ENCODE measurements at regions not wholly inside any gene's neighbourhood (a gene's known extent, or its start where the extent isn't known, plus 50 kb on each side); places are given as distances from the start of the nearest gene placed in this dataset.

GRCh38 chr5:17106521-17106920 is 110.9 kb upstream of the BASP1 start:
- TF ChIP-seq POLR2A (IDR thresholded peaks at IDR 0.05; ENCODE audit: low read length) (no peak), GATA1 (IDR thresholded peaks at IDR 0.05; ENCODE audit: low read depth, low read length) (no peak)

Measured in erythroblast (primary cell).